ENCODE measurements at regions not wholly inside any gene's neighbourhood (a gene's known extent, or its start where the extent isn't known, plus 50 kb on each side); places are given as distances from the start of the nearest gene placed in this dataset.

- no peak for TF ChIP-seq CTCF (IDR thresholded peaks at IDR 0.05)
- no peak for TF ChIP-seq POLR2A (IDR thresholded peaks at IDR 0.05)
- no peak for TF ChIP-seq POLR2AphosphoS5 (IDR thresholded peaks at IDR 0.05)
Measured at GRCh38 chr5:14063691-14064090, 79.5 kb upstream of the TRIO start.
